Keratinocyte (primary cell): ENCODE measurements at regions not wholly inside any gene's neighbourhood (a gene's known extent, or its start where the extent isn't known, plus 50 kb on each side); places are given as distances from the start of the nearest gene placed in this dataset.

ENCODE experiments used
- DNase-seq: peaks from one replicate; pipeline ENCODE4 v3.0.0-alpha.2; 2011; ENCODE audit warnings: low read depth, missing footprints, low spot score
- FAIRE-seq: peaks from 2 replicates; lab custom pipeline; 2011; peaks lifted over from hg19 to GRCh38; lab: Jason Lieb, UNC
- H2AFZ ChIP-seq: 2 replicates; pipeline ENCODE4 v1.6.0; 2012; ENCODE audit warnings: low read length, control low read depth, inconsistent platforms; ENCODE audit not compliant: control insufficient read depth
- H3K27ac ChIP-seq: 2 replicates; pipeline ENCODE4 v1.5.1; 2011; ENCODE audit warnings: low read length; ENCODE audit not compliant: control insufficient read depth, insufficient read depth
- H3K27me3 ChIP-seq: 3 replicates; pipeline ENCODE4 v1.6.0; 2011; ENCODE audit warnings: low read length; ENCODE audit not compliant: control insufficient read depth, insufficient read depth; ENCODE audit errors: extremely low read depth
- H3K36me3 ChIP-seq, 2 experiments: 2 replicates in 1 of 2; 3 replicates in 1 of 2; pipeline ENCODE4 v1.5.1; 2011; ENCODE audit warnings: low read length in 2 of 2, mild to moderate bottlenecking in 1 of 2; ENCODE audit not compliant: control insufficient read depth in 2 of 2, insufficient read depth in 2 of 2; ENCODE audit errors: extremely low read depth in 1 of 2
- H3K4me1 ChIP-seq: 3 replicates; pipeline ENCODE4 v1.5.1; 2011; ENCODE audit warnings: low read length; ENCODE audit not compliant: control insufficient read depth, insufficient read depth; ENCODE audit errors: extremely low read depth
- H3K4me2 ChIP-seq: 3 replicates; pipeline ENCODE4 v1.6.0; 2011; ENCODE audit warnings: low read depth, low read length; ENCODE audit not compliant: control insufficient read depth, insufficient read depth; ENCODE audit errors: extremely low read depth
- H3K4me3 ChIP-seq, 3 experiments: fragments of 200-600 bp in 1 of 3; sonication (generic) in 1 of 3; 2 replicates in 2 of 3; 3 replicates in 1 of 3; pipeline ENCODE4 v1.5.1; 2011 to 2016; ENCODE audit warnings: low read length in 3 of 3, mild to moderate bottlenecking in 3 of 3, control low read depth in 2 of 3, inconsistent platforms in 1 of 3, low read depth in 1 of 3, mixed read lengths in 1 of 3, mixed run types in 1 of 3, moderate library complexity in 1 of 3; ENCODE audit not compliant: control insufficient read depth in 2 of 3, insufficient read depth in 2 of 3; ENCODE audit errors: extremely low read depth in 1 of 3
- H3K79me2 ChIP-seq: 2 replicates; pipeline ENCODE4 v1.6.0; 2012; ENCODE audit warnings: low read length; ENCODE audit not compliant: control insufficient read depth, insufficient read depth
- H3K9ac ChIP-seq: 3 replicates; pipeline ENCODE4 v1.6.0; 2011; ENCODE audit warnings: low read length; ENCODE audit not compliant: control insufficient read depth, insufficient read depth; ENCODE audit errors: extremely low read depth
- H3K9me1 ChIP-seq: 3 replicates; pipeline ENCODE4 v1.6.0; 2011; ENCODE audit warnings: low read length; ENCODE audit not compliant: control insufficient read depth, insufficient read depth; ENCODE audit errors: extremely low read depth
- H3K9me3 ChIP-seq: 2 replicates; pipeline ENCODE4 v1.5.1; 2012; ENCODE audit warnings: low read depth, low read length; ENCODE audit not compliant: control insufficient read depth
- H4K20me1 ChIP-seq: 3 replicates; pipeline ENCODE4 v1.6.0; 2011; ENCODE audit warnings: low read length; ENCODE audit not compliant: control insufficient read depth, insufficient read depth; ENCODE audit errors: extremely low read depth
- EZH2 ChIP-seq: IDR thresholded peaks from one replicate; pipeline ENCODE4 v1.6.1; 2012; ENCODE audit warnings: inconsistent platforms, mild to moderate bottlenecking, low read length, moderate library complexity
- dilution Hi-C: fragments of 300-500 bp; cut with MboI; formaldehyde crosslinking; loops from one replicate; pipeline ENCODE4 v1.7.0; 2020; ENCODE audit warnings: low sequenced_read_pairs; ENCODE audit not compliant: extremely low pct_ligation_motif_present
- TF ChIP-seq, protein P1 (sequence below), 3 experiments: IDR thresholded peaks in 1 of 3; conservative IDR thresholded peaks in 1 of 3; optimal IDR thresholded peaks in 1 of 3; 2 replicates in 2 of 3; 3 replicates in 1 of 3; pipeline versions ENCODE3 to v1.5.1; 2011; ENCODE audit warnings: low read length in 3 of 3, mild to moderate bottlenecking in 3 of 3, moderate library complexity in 2 of 3, control low read depth in 1 of 3, inconsistent platforms in 1 of 3; ENCODE audit not compliant: insufficient read depth in 2 of 3; ENCODE audit errors: extremely low read depth in 1 of 3

DNA sequence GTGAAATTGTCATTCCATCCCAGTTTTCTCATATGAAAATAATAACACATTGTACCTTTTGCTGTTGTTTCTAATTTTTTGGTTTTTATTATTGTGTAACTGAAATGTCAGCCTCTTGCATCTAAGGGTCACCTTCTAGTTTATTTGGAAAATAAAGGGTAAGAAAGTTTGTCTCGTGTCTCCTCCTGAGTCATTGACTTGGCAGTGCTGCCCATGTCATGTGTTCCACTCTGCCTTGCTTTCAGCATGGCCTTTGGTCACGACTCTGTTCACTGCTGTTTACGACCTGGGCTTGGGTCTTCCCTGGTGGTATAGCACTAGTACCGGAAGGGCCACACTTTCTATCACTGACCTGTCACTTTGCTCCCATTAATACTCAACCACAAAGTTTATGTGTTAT is 171.4 kb upstream of the RSPO3 start:
- Histone ChIP-seq H3K9me3 (no peaks in the 10 kb centered on the region), H3K36me3 (no peaks in the 10 kb centered on the region), H2AFZ (no peak overlapping the region), H3K4me2 (no peak overlapping the region), H3K4me3 (no peak overlapping the region), H3K27ac (no peak overlapping the region), H3K9ac (no peak overlapping the region), H3K4me1 (no peaks in the 10 kb centered on the region), H3K9me1 (no peaks in the 10 kb centered on the region), H3K27me3 (no peaks in the 10 kb centered on the region), H3K79me2 (no peaks in the 10 kb centered on the region), H4K20me1 (no peaks in the 10 kb centered on the region)
- DNase-seq (no peak), FAIRE-seq (no peak)
- dilution Hi-C loops: no loop called here
- TF ChIP-seq EZH2: no peak
- TF ChIP-seq, protein P1, sequence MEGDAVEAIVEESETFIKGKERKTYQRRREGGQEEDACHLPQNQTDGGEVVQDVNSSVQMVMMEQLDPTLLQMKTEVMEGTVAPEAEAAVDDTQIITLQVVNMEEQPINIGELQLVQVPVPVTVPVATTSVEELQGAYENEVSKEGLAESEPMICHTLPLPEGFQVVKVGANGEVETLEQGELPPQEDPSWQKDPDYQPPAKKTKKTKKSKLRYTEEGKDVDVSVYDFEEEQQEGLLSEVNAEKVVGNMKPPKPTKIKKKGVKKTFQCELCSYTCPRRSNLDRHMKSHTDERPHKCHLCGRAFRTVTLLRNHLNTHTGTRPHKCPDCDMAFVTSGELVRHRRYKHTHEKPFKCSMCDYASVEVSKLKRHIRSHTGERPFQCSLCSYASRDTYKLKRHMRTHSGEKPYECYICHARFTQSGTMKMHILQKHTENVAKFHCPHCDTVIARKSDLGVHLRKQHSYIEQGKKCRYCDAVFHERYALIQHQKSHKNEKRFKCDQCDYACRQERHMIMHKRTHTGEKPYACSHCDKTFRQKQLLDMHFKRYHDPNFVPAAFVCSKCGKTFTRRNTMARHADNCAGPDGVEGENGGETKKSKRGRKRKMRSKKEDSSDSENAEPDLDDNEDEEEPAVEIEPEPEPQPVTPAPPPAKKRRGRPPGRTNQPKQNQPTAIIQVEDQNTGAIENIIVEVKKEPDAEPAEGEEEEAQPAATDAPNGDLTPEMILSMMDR (optimal IDR thresholded peaks at IDR 0.05 in 1 of 3, IDR thresholded peaks at IDR 0.05 in 1 of 3, conservative IDR thresholded peaks at IDR 0.05 in 1 of 3; ENCODE audit: extremely low read depth in 1 of 3, insufficient read depth in 2 of 3, low read length in 3 of 3): no peak

DNA sequence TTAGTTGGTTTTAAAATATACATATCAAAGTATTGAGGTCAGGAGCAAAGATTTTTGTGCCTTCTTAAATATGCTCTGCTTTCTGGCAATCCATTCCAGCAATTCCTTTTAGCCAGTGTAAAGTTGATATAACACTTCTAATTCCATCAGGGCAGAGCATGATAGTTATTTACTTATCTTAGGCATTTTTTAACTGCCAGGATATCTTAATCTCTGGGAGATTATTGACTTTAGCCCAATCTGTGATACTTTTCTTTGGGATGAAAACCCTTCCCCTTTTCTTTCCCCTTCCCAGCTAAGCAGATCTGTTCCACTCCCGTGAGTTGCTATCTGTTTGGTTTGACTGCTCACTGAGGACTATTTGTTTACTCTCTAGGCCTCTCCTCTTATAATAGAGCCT is 168.7 kb upstream of the RSPO3 start:
- Histone ChIP-seq H3K4me1 (no peaks in the 10 kb centered on the region), H3K79me2 (no peaks in the 10 kb centered on the region), H2AFZ (no peak overlapping the region), H4K20me1 (no peaks in the 10 kb centered on the region), H3K36me3 (no peaks in the 10 kb centered on the region), H3K9ac (no peak overlapping the region), H3K4me3 (no peak overlapping the region), H3K4me2 (no peak overlapping the region), H3K9me3 (no peaks in the 10 kb centered on the region), H3K9me1 (no peaks in the 10 kb centered on the region), H3K27ac (no peak overlapping the region), H3K27me3 (no peaks in the 10 kb centered on the region)
- DNase-seq (no peak), FAIRE-seq (no peak)
- dilution Hi-C loops: no loop called here
- TF ChIP-seq, protein P1 (optimal IDR thresholded peaks at IDR 0.05 in 1 of 3, IDR thresholded peaks at IDR 0.05 in 1 of 3, conservative IDR thresholded peaks at IDR 0.05 in 1 of 3; ENCODE audit: extremely low read depth in 1 of 3, insufficient read depth in 2 of 3, low read length in 3 of 3): no peak
- TF ChIP-seq EZH2: no peak
